ENCODE measurements at regions not wholly inside any gene's neighbourhood (a gene's known extent, or its start where the extent isn't known, plus 50 kb on each side); places are given as distances from the start of the nearest gene placed in this dataset.

DNA sequence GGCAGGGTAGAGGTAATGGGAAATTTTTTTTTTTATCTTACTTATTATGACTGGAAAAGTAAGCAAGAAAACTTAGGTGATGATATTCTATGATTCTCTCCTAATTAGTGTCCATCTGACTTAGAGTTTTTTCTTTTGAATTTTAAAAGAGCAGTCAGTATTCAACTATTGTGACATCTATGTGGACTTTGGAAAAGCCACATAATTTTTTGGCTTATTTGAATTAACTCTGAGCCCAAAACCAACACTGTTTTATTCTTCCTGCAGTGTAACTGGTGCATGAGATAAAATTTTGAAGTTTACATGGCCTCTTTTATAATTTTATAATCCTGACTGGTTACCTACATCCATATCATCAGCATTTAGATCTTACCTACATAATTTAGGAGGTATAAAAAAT lies 619.7 kb downstream of the EPM2A start:
- H3K9me3 ChIP-seq, result no peaks in the 10 kb centered on the region
- H3K36me3 ChIP-seq, result no peaks in the 10 kb centered on the region
- no peak for DNase-seq
- TF ChIP-seq POLR2A (IDR thresholded peaks at IDR 0.05), result no peak
- TF ChIP-seq, protein P1, sequence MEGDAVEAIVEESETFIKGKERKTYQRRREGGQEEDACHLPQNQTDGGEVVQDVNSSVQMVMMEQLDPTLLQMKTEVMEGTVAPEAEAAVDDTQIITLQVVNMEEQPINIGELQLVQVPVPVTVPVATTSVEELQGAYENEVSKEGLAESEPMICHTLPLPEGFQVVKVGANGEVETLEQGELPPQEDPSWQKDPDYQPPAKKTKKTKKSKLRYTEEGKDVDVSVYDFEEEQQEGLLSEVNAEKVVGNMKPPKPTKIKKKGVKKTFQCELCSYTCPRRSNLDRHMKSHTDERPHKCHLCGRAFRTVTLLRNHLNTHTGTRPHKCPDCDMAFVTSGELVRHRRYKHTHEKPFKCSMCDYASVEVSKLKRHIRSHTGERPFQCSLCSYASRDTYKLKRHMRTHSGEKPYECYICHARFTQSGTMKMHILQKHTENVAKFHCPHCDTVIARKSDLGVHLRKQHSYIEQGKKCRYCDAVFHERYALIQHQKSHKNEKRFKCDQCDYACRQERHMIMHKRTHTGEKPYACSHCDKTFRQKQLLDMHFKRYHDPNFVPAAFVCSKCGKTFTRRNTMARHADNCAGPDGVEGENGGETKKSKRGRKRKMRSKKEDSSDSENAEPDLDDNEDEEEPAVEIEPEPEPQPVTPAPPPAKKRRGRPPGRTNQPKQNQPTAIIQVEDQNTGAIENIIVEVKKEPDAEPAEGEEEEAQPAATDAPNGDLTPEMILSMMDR (IDR thresholded peaks at IDR 0.05), result no peak
- no peak overlapping the region for H3K4me3 ChIP-seq
- intact Hi-C loops (cut with DNase I; ENCODE audit: low total_unique reads), result no loop called here
- no peaks in the 10 kb centered on the region for H3K4me1 ChIP-seq
- no peaks in the 10 kb centered on the region for H3K27me3 ChIP-seq
- H3K27ac ChIP-seq, result no peak overlapping the region

DNA sequence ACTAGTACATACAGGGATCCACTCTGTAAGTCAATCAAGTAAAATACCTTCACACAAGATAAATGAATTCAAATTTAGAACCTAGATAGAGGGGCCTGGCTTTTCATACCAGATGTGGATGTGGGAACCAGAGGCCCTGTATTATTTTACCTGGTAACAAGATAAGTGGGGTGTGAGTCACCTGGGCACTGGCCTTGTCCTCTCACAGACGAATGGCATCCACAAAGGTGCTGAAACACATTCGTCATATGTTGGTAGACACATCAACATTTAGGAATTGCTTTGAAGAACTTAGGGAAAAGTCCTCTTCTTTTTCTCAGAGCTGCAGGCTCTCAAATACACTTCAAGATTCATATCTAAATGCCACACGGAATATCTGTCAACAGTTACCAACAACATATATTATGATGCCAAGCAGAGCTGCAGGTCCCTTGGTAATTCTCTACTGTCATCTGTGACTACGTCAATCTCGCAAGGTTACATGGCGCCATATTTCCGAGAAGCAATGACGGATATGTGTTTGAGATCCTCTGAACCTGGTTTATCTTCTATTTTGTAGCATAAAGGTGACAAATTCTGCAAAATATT lies 618.6 kb downstream of the EPM2A start:
- H3K27me3 ChIP-seq, result no peaks in the 10 kb centered on the region
- no peak overlapping the region for H3K4me3 ChIP-seq
- H3K36me3 ChIP-seq, result no peaks in the 10 kb centered on the region
- DNase-seq, result no peak
- H3K4me1 ChIP-seq, result no peaks in the 10 kb centered on the region
- no peak overlapping the region for H3K27ac ChIP-seq
- TF ChIP-seq, protein P1 (IDR thresholded peaks at IDR 0.05), result no peak
- TF ChIP-seq POLR2A (IDR thresholded peaks at IDR 0.05), result no peak
- no peaks in the 10 kb centered on the region for H3K9me3 ChIP-seq
- intact Hi-C loops (cut with DNase I; ENCODE audit: low total_unique reads), result no loop called here

DNA sequence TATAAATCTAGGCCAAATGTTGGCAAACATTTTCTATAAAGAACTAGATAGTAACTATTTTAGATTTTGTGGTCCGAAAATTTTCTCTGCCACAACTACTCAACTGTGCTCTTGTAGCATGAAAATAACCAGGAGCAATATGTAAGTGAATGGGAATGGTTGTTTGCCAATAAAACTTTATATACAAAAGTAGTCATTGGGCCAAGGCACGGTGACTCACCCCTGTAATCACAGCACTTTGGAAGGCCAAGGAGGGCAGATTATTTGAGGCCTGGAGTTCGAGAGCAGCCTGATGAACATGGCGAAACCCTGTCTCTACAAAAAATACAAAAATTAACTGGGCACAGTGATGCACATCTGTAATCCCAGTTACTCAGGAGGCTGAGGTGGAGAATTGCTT lies 617.1 kb downstream of the EPM2A start:
- DNase-seq, result no peak
- intact Hi-C loops (cut with DNase I; ENCODE audit: low total_unique reads), result no loop called here
- no peak overlapping the region for H3K27ac ChIP-seq
- no peak overlapping the region for H3K4me3 ChIP-seq
- H3K4me1 ChIP-seq, result no peaks in the 10 kb centered on the region
- no peaks in the 10 kb centered on the region for H3K9me3 ChIP-seq
- H3K36me3 ChIP-seq, result no peaks in the 10 kb centered on the region
- TF ChIP-seq, protein P1 (IDR thresholded peaks at IDR 0.05), result no peak
- TF ChIP-seq POLR2A (IDR thresholded peaks at IDR 0.05), result no peak
- no peaks in the 10 kb centered on the region for H3K27me3 ChIP-seq

DNA sequence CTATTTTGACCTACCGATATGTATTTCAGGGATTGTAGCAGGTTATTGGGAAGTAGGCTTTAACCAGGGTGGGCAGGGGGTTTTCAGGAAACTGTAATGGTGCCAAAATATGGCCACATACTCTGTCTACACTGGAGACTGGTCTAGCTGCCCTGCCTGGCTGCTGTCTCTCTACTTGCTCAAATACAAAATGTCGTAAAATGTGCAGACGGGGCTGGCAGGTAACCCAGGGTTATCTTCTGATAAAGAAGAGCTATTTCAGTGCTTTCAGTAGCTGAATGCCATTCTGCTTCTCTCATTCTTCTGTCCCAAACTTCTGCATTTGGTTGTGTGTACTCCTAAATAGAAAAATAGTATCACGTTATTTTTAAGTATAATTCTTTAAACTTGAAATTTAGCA lies 616.2 kb downstream of the EPM2A start:
- no peaks in the 10 kb centered on the region for H3K36me3 ChIP-seq
- H3K4me1 ChIP-seq, result no peaks in the 10 kb centered on the region
- H3K27me3 ChIP-seq, result no peaks in the 10 kb centered on the region
- no peak overlapping the region for H3K4me3 ChIP-seq
- no peaks in the 10 kb centered on the region for H3K9me3 ChIP-seq
- intact Hi-C loops (cut with DNase I; ENCODE audit: low total_unique reads), result no loop called here
- no peak for DNase-seq
- TF ChIP-seq, protein P1 (IDR thresholded peaks at IDR 0.05), result no peak
- no peak for TF ChIP-seq POLR2A (IDR thresholded peaks at IDR 0.05)
- H3K27ac ChIP-seq, result no peak overlapping the region

DNA sequence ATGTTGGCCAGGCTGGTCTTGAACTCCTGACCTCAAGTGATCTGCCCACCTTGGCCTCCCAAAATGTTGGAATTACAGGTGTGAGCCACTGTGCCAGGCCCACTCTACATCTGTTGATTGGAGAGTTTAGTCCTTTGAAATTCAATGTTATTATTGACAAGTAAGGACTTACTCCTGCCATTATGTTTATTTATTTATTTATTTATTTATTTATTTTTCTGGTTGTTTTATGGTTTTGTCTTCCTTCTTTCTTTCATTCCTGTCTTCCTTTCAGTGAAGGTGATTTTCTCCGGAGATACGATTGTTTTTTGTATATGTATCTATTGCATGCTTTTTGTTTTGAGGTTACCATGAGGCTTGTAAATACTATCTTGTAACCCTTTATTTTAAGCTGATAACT lies 602.6 kb downstream of the EPM2A start:
- DNase-seq, result no peak
- Histone ChIP-seq H3K4me1 (no peaks in the 10 kb centered on the region), H3K27me3 (no peaks in the 10 kb centered on the region), H3K4me3 (no peak overlapping the region), H3K9me3 (no peaks in the 10 kb centered on the region), H3K36me3 (no peaks in the 10 kb centered on the region), H3K27ac (no peak overlapping the region)
- intact Hi-C loops (cut with DNase I; ENCODE audit: low total_unique reads), result no loop called here
- TF ChIP-seq POLR2A (IDR thresholded peaks at IDR 0.05), result no peak
- TF ChIP-seq, protein P1 (IDR thresholded peaks at IDR 0.05), result no peak
